HT-29 (cell line): ENCODE measurements at regions not wholly inside any gene's neighbourhood (a gene's known extent, or its start where the extent isn't known, plus 50 kb on each side); places are given as distances from the start of the nearest gene placed in this dataset.
A peak's percentile ranks its signal among the peaks of the same experiment; 100 is the strongest.
"Not testable (repeated sequence)": the region's sequence is repeated elsewhere in the genome, so short reads cannot be mapped to it uniquely, and the experiment has no call there.

Source experiments
- DNase-seq: peaks from one replicate; pipeline ENCODE4 v3.0.0-alpha.2; 2015; ENCODE audit warnings: low spot score

DNA sequence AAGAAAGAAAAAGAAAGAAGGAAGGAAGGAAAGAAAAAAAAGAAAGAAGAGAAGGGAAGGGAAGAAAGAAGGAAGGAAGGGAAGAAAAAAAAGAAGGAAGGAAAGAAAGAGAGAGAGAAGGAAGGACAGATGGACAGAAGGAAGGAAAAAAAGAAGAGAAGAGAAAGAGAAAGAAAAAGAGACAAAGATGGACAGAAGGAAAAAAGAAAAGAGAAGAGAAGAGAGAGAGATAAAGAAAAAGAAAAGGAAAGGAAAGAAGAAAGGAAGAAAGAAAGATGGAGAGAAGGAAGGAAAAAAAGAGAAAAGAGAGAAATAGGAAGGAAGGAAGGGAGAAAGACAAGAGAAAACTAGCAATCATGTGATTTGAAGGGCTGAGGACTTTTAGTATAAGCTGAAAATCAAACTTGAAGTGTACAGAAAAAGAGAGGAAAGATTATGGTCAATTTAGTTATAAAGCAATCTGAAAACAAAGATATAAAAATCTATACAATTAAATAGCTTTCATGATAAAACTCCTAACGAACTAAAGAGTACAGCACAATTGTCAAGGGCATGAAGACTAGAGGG, 115.3 kb downstream of the LTN1 start:
- no peak for DNase-seq

DNA sequence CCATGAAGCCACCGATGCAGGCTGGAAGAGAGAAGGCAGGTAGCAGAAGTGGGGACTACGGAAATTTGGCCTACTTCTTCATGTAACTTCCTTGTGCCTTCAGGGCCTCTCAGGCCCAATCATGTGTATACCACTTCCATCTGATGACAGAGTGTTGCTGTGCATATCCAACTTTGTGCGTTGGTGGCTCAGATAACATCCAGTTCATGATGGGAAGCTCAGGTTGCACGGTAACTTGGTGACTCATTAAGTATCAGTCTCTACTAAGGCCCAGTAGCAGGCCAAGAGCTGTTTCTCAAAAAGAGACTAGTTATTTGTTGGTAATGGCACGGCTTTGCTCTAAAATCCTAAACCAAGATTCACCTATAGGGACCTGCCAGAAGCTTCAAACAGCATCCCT, 117.6 kb downstream of the LTN1 start:
- DNase-seq: no peak

- DNase-seq: no peak
These were observed 120.5 kb downstream of the LTN1 start for GRCh38 chr21:28872218-28872617.

- DNase-seq: no peak
These were observed 121.2 kb downstream of the LTN1 start for GRCh38 chr21:28871388-28872010.

DNA sequence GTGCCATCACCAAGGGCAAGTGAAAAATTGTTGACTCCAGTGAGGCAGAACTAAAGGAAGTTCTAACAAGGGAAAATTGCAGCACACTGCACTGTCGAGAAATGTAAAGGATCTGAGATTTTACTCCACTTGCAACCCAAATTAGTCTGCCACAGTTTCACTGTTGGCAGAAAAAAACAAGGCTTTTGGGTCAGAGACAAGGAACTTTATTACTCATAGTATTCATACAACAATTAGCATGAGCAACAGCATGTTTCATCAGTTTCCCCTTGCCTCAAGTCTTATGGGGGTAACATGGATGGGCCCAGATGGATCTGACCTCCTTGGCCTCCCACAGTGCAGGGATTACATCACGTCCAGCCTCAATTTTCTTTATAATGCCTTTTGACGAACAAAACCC, 125.3 kb downstream of the LTN1 start:
- no peak for DNase-seq

DNA sequence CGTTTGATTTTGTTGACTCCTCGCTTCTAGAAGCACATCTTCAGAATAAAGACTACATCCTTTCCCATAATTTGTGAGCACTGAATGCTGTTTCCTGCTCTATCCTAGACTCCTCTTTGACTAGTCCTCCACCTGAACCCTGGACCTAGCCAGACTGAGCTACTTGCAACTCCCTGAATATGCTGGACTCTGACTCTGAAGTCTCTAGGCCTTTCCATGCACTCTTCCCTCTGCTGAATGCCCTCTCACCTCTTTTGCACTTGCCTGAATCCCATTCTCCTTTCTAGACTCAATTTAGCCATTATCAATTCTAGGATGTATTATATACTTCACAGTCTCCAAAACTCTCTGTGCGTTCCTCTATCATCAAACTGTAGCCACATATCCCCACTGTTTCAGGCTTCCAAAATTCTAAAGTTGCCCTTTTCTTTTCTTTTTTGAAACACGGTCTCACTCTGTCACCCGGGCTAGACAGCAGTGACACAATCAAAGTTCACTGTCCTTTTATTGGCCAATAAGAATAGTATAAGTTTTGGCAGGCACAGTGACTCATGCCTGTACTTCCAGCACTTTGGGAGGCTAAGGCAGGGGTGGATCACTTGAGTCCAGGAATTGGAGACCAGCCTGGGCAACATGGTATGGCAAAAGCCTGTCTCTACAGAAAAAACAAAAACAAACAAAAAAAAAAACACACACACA, 127.0 kb downstream of the LTN1 start:
- DNase-seq: no peak

- no peak for DNase-seq
These were observed 134.3 kb downstream of the LTN1 start for GRCh38 chr21:28858424-28858823.

DNA sequence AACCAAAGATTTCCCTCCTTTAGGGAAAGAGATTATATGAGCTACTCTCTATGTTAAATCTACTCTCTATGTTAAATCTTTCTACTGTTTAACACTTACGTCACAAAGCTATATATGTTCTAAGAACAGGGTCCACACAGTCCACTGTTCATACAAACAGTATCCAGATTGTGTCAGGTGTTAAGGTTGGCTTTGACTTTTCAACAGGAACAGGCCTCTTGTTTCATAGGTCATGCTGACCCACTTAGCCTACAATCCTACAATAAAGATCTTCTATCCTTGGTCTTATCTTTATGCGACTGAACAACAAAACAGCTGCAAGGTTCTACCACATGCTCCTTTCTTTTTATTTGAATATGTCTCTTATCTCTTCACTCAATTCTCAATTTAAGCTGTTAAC, 134.9 kb downstream of the LTN1 start:
- DNase-seq: no peak

GRCh38 chr21:28856588-28857250, 136.0 kb downstream of the LTN1 start:
- DNase-seq: no peak

DNA sequence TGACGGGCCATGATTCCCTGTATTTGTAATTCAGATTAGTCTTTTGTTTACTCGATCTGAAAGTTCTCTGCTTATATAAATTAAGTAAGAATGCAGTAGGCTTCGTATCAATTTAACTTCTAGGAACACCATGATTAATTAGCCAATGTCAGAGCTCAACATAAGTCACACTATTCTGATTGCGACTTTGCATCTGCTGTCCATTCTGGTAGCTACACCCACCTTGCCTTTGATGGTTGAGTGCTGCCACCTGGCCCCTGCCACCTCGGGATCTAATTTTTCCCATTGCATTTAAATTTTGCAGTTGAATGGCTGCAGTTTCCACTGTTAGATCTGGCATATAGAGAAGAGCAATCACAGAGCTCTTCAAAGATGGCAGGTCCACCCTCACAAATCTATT, 140.0 kb downstream of the LTN1 start:
- no peak for DNase-seq

DNA sequence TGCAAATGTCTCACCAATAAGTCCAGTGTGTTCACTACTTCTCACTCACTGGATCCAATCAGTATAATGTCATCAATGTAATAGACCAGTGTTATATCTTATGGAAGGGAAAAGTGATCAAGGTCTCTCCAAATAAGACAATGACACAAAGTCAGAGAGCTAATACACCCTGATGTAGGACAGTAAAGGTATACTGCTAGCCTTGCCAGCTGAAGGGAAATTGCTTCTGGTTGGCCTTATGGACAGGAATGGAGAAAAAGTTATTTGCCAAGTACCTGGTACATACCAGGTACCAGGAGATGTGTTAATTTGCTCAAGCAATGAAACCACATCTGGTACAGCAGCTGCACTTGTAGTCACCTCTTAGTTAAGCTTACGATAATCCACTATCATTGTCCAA, 141.0 kb downstream of the LTN1 start:
- DNase-seq: no peak

- DNase-seq: not testable (repeated sequence)
These were observed 153.4 kb downstream of the LTN1 start for GRCh38 chr21:28839237-28839636.

GRCh38 chr21:28837426-28837825, 155.3 kb downstream of the LTN1 start:
- DNase-seq: not testable (repeated sequence)

DNA sequence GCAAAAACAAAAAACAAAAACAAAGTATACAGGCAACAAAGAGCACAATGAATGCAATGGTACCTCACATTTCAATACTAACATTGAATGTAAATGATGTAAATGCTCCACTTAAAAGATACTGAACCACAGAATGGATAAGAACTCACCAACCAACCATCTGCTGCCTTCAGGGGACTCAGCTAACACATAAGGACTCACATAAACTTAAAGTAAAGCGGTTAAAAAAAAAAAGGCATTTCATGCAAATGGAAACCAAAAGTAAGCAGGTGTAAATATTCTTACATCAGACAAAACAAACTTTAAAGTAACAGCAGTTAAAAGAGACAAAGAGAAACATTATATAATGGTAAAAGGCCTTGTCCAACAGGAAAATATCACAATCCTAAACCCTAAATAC, 156.1 kb downstream of the LTN1 start:
- DNase-seq: not testable (repeated sequence)

DNA sequence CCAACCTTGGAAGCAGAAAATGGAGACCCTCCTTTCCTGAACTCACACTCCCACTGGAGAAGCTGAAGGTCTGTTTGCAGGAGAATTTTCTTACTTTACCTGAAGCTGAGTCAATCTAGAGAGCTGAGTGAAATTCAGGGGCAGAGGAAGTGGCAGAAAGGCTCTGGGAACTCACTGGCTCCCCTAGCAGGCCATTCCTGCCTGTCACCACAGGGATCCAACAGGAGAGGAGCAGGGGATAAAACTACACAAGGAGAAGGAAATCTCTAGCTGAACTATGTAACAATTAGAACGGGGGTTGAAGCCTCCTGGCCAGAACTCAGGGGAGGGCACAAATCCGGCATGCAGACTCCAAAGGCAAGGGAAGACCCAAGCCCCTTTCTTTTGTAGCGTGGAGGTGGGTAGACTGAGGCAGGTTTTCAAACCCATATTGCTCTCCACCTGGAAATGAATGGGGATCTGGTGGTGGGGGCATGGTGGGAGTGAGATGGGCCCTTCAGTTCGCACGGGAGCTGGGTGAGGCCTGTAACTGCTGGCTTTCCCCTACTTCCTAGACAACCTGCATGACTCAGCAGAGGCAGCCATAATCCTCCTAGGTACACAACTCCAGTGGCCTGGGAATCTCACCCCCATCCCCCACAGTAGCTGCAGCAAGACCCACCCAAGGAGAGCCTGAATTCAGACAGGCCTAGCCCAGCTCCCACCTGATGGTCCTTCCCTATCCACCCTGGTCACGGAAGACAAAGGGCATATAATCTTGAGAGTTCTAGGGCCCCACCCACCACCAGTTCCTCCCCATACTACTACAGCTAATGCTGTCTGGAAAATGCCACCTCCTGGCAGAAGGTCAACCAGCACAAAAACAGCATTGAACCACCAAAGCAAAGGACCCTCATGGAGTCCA, 158.1 kb downstream of the LTN1 start:
- DNase-seq: no peak

DNA sequence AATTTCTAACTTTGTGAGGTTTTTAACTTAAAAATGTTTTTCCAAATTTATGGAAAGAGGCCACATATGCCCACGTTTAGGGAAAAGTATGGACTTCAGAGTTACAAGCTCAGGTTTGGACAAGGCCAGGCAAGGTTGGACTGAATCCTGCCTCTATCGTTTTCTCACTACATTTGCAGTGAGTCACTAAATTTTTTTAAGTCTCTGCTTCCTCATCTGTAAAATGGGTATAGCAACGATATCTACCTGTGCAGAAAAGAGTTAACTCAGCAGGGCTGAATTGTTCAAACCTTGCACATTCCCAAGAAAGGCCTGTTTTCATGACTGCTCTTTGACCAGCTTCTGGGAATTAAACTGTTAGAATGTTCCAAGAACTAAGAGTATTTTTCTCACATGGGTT, 159.1 kb downstream of the LTN1 start:
- no peak for DNase-seq

DNA sequence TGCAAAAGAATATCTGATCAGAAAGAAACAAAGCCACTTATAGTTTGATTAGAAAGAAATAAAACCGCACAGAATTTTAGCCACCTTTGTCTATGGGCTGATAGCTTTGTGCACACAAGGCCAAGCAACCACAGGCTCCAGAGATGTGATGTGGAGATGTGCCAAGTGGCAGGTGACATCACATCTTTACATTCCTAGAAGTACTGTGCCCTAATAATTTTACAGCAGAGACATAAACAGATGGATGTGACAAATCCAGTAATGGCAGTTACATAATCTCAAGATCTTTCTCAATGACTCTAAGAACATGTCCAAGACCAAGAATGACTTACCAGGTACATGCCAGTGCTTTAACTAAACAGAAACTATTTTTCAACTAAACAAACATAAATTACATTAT, 159.5 kb downstream of the LTN1 start:
- DNase-seq: peak; percentile 69

DNA sequence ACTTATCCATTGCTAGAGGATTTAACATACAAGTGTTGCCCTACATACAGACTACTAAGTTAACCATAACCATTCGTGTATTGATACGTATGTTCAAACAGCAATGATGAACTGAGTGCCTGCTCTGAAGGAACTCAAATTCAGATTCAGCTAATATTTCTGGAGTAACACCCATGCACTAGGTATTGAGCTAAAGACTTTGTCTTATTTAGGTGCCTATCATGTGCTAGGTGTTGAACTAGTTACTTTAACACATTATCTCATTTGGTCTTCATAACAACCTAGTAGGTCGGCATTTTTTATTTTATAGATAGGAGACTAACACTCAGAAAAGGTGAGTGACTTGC, 160.0 kb downstream of the LTN1 start:
- DNase-seq: no peak

DNA sequence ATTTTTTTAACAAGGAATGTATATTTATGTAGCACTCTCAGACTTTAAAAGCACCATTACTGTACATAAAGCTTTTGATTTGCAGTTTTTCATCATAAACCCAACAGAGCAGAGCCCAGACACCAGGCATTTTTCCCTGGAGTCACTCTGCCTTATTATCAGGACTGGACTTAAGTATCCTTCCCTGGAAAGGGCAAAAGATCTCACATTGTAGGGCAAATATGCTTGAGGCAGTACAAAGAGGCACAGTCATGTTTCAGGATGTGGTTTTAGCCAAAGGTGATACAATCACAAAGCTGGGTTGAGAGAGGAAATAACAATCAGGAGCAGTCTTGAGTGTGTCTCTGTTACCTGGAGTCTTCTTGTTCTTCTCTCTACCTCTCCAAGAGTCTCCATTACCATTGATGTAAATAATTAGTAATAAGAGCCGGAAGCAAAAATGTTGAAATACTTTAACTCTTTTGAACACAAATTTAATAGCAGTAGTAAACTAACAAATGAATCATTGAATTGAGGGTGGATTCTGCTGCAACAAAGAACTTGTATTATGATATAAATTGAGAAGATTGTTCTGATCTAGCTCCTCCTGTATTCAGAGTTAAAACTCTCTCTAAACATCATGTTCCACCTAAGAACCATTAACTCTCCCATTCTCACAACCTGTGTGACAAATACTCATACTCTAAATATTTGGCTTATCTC, 160.5 kb downstream of the LTN1 start:
- DNase-seq: peak; percentile 67

DNA sequence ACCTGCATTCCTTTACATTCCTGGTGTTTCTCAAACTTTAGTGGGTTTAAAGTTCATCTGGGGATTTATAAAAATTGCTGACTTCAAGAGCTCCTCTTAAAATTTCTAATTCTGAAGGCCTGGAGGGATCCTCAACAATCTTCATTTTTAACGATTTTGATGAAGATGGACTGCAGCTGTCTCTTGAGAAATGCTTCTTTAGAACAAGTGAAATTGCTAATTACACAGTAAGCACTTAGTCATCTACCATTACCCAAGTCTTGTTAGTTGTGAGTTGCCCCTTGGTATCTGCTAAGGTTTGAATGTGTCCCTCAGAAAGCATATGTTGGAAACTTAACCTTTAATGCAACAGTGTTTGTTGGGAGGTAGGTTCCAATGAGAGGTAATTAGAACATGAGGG, 163.7 kb downstream of the LTN1 start:
- DNase-seq: no peak

GRCh38 chr21:28828021-28828420, 164.7 kb downstream of the LTN1 start:
- no peak for DNase-seq
